GM23248 (cell line): ENCODE measurements at regions not wholly inside any gene's neighbourhood (a gene's known extent, or its start where the extent isn't known, plus 50 kb on each side); places are given as distances from the start of the nearest gene placed in this dataset.

Experiments used
- EZH2 ChIP-seq: fragments of 200-600 bp; sonication (generic); IDR thresholded peaks from 2 replicates; pipeline ENCODE4 v1.6.1; 2018; ENCODE audit warnings: antibody characterized with exemption, mild to moderate bottlenecking; ENCODE audit not compliant: insufficient read depth, poor library complexity, severe bottlenecking
- EZH2phosphoT487 ChIP-seq: fragments of 200-600 bp; sonication (generic); IDR thresholded peaks from 2 replicates; pipeline ENCODE4 v1.6.1; 2018; ENCODE audit warnings: antibody characterized with exemption, moderate library complexity, mild to moderate bottlenecking, low read depth; ENCODE audit not compliant: insufficient read depth

GRCh38 chr4:54971474-54971950 lies 153.9 kb downstream of the KDR start:
- no peak for TF ChIP-seq EZH2
- no peak for TF ChIP-seq EZH2phosphoT487
